H1 (cell line): ENCODE measurements at regions not wholly inside any gene's neighbourhood (a gene's known extent, or its start where the extent isn't known, plus 50 kb on each side); places are given as distances from the start of the nearest gene placed in this dataset.

Experiments used
- CTCF ChIP-seq, 3 experiments: IDR thresholded peaks; 1 replicate in 2 of 3; 2 replicates in 1 of 3; pipeline versions ENCODE4 v1.5.1 to v1.6.1; 2011; ENCODE audit warnings: low read length in 3 of 3, mild to moderate bottlenecking in 3 of 3, inconsistent platforms in 2 of 3, low read depth in 1 of 3, moderate library complexity in 1 of 3; ENCODE audit not compliant: insufficient read depth in 1 of 3; ENCODE audit errors: control extremely low read depth in 1 of 3
- EGR1 ChIP-seq: IDR thresholded peaks from 2 replicates; pipeline ENCODE4 v1.6.1; 2011; ENCODE audit warnings: low read depth, low read length, borderline replicate concordance
- EP300 ChIP-seq, 2 experiments: IDR thresholded peaks; 1 replicate in 1 of 2; 2 replicates in 1 of 2; pipeline ENCODE4 v1.6.1; 2011 to 2012; ENCODE audit warnings: low read depth in 2 of 2, low read length in 2 of 2, mild to moderate bottlenecking in 2 of 2, borderline replicate concordance in 1 of 2, inconsistent platforms in 1 of 2, moderate library complexity in 1 of 2
- POLR2A ChIP-seq, 2 experiments: IDR thresholded peaks; 1 replicate in 1 of 2; 2 replicates in 1 of 2; pipeline ENCODE4 v1.6.1; 2011; ENCODE audit warnings: low read depth in 2 of 2, low read length in 2 of 2, mild to moderate bottlenecking in 2 of 2; ENCODE audit errors: control extremely low read depth in 1 of 2

GRCh38 chr15:62799037-62799436 is 243.5 kb upstream of the TPM1 start:
- TF ChIP-seq EGR1: no peak
- TF ChIP-seq CTCF (IDR thresholded peaks at IDR 0.05; ENCODE audit: control extremely low read depth in 1 of 3, insufficient read depth in 1 of 3, low read depth in 1 of 3, low read length in 3 of 3): no peak
- no peak for TF ChIP-seq POLR2A (IDR thresholded peaks at IDR 0.05; ENCODE audit: control extremely low read depth in 1 of 2, low read depth in 2 of 2, low read length in 2 of 2)
- no peak for TF ChIP-seq EP300 (IDR thresholded peaks at IDR 0.05; ENCODE audit: borderline replicate concordance in 1 of 2, low read depth in 2 of 2, low read length in 2 of 2)
